GM18951 (cell line): ENCODE measurements at regions not wholly inside any gene's neighbourhood (a gene's known extent, or its start where the extent isn't known, plus 50 kb on each side); places are given as distances from the start of the nearest gene placed in this dataset.

Source experiments
- POLR2A ChIP-seq: IDR thresholded peaks from 4 replicates; pipeline ENCODE4 v1.6.1; 2011; ENCODE audit warnings: mild to moderate bottlenecking; ENCODE audit not compliant: insufficient read length, insufficient read depth; ENCODE audit errors: extremely low read depth
- in situ Hi-C: fragments of 300-500 bp; cut with MboI; formaldehyde crosslinking; loops from one replicate; pipeline ENCODE4 v1.12.0; 2022; ENCODE audit warnings: low sequenced_read_pairs, mixed read lengths, inconsistent platforms; ENCODE audit not compliant: unreplicated experiment

- TF ChIP-seq POLR2A, result no peak
- in situ Hi-C loops, result no loop called here
These were observed 97.6 kb upstream of the DEFB112 start for GRCh38 chr6:50147371-50147770.

GRCh38 chr6:50180646-50181045, 130.9 kb upstream of the DEFB112 start:
- TF ChIP-seq POLR2A, result no peak
- in situ Hi-C loops, result no loop called here

GRCh38 chr6:50185006-50185405, 135.3 kb upstream of the DEFB112 start:
- in situ Hi-C loops, result no loop called here
- TF ChIP-seq POLR2A, result no peak

- no peak for TF ChIP-seq POLR2A
- in situ Hi-C loops, result no loop called here
These were observed 137.7 kb upstream of the DEFB112 start for GRCh38 chr6:50187351-50187921.

- TF ChIP-seq POLR2A, result no peak
- in situ Hi-C loops, result no loop called here
These were observed 148.5 kb upstream of the DEFB112 start for GRCh38 chr6:50198245-50198644.

GRCh38 chr6:50202766-50203165, 153.0 kb upstream of the DEFB112 start:
- no peak for TF ChIP-seq POLR2A
- in situ Hi-C loops, result no loop called here

GRCh38 chr6:50211582-50211981, 161.9 kb upstream of the DEFB112 start:
- no peak for TF ChIP-seq POLR2A

GRCh38 chr6:50213146-50213545, 163.4 kb upstream of the DEFB112 start:
- TF ChIP-seq POLR2A, result no peak
- in situ Hi-C loops, result no loop called here

More at GRCh38 chr6:50211582-50211981, 161.9 kb upstream of the DEFB112 start:
- in situ Hi-C loops, result no loop called here

GRCh38 chr6:50214937-50215336, 165.2 kb upstream of the DEFB112 start:
- in situ Hi-C loops, result no loop called here
- no peak for TF ChIP-seq POLR2A

- in situ Hi-C loops, result no loop called here
These were observed 168.1 kb upstream of the DEFB112 start for GRCh38 chr6:50217841-50218240.

GRCh38 chr6:50236164-50236563, 186.4 kb upstream of the DEFB112 start:
- in situ Hi-C loops, result no loop called here
- no peak for TF ChIP-seq POLR2A

More at GRCh38 chr6:50217841-50218240, 168.1 kb upstream of the DEFB112 start:
- TF ChIP-seq POLR2A, result no peak

GRCh38 chr6:50239853-50240252, 190.1 kb upstream of the DEFB112 start:
- in situ Hi-C loops, result no loop called here
- TF ChIP-seq POLR2A, result no peak

- no peak for TF ChIP-seq POLR2A
- in situ Hi-C loops, result no loop called here
These were observed 191.3 kb upstream of the DEFB112 start for GRCh38 chr6:50240986-50241385.

GRCh38 chr6:50249493-50249892, 199.8 kb upstream of the DEFB112 start:
- TF ChIP-seq POLR2A, result no peak
- in situ Hi-C loops, result no loop called here

- no peak for TF ChIP-seq POLR2A
- in situ Hi-C loops, result no loop called here
These were observed 207.6 kb upstream of the DEFB112 start for GRCh38 chr6:50257322-50257721.
